ENCODE measurements at regions not wholly inside any gene's neighbourhood (a gene's known extent, or its start where the extent isn't known, plus 50 kb on each side); places are given as distances from the start of the nearest gene placed in this dataset.

DNA sequence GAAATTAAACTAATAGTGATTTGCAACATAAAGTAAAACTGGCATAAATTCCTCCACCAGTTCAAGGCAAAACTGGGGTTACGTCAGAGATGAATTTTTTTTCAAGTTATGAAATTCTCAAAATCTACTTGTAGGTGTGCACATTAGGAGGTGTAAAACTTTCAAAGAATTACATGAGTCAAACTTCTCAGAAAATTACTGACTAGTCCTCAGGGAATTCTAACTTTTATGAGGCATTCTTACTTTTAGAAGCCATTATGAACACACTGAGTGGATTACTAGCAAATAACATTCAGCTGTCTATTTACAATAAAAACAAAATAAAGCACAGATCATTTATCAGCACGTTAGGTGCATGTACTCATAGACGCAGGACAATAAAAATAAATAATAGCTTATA, 348.7 kb downstream of the CDH11 start:
- TF ChIP-seq, protein P1, sequence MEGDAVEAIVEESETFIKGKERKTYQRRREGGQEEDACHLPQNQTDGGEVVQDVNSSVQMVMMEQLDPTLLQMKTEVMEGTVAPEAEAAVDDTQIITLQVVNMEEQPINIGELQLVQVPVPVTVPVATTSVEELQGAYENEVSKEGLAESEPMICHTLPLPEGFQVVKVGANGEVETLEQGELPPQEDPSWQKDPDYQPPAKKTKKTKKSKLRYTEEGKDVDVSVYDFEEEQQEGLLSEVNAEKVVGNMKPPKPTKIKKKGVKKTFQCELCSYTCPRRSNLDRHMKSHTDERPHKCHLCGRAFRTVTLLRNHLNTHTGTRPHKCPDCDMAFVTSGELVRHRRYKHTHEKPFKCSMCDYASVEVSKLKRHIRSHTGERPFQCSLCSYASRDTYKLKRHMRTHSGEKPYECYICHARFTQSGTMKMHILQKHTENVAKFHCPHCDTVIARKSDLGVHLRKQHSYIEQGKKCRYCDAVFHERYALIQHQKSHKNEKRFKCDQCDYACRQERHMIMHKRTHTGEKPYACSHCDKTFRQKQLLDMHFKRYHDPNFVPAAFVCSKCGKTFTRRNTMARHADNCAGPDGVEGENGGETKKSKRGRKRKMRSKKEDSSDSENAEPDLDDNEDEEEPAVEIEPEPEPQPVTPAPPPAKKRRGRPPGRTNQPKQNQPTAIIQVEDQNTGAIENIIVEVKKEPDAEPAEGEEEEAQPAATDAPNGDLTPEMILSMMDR (IDR thresholded peaks at IDR 0.05 in 2 of 3, conservative IDR thresholded peaks at IDR 0.05 in 1 of 3; ENCODE audit: control insufficient read depth in 2 of 3, extremely low read depth in 1 of 3, insufficient read depth in 1 of 3, low read depth in 3 of 3, low read length in 3 of 3) = no peak
- TF ChIP-seq POLR2AphosphoS5 (IDR thresholded peaks at IDR 0.05; ENCODE audit: low read length) = no peak
- no peak for TF ChIP-seq SP1 (IDR thresholded peaks at IDR 0.05; ENCODE audit: low read depth, low read length)
- TF ChIP-seq TBL1XR1 (IDR thresholded peaks at IDR 0.05; ENCODE audit: low read depth, low read length) = no peak
- TF ChIP-seq, protein P2, sequence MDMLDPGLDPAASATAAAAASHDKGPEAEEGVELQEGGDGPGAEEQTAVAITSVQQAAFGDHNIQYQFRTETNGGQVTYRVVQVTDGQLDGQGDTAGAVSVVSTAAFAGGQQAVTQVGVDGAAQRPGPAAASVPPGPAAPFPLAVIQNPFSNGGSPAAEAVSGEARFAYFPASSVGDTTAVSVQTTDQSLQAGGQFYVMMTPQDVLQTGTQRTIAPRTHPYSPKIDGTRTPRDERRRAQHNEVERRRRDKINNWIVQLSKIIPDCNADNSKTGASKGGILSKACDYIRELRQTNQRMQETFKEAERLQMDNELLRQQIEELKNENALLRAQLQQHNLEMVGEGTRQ (IDR thresholded peaks at IDR 0.05; ENCODE audit: borderline replicate concordance, low read depth, low read length) = no peak
- no peak for TF ChIP-seq POLR2A (IDR thresholded peaks at IDR 0.05; ENCODE audit: low read depth, low read length)
- no peak for TF ChIP-seq EZH2 (IDR thresholded peaks at IDR 0.05; ENCODE audit: borderline replicate concordance, control insufficient read depth, low read depth, low read length)
- TF ChIP-seq BMI1 (IDR thresholded peaks at IDR 0.05; ENCODE audit: borderline replicate concordance) = no peak
